K562 (cell line): ENCODE measurements at regions not wholly inside any gene's neighbourhood (a gene's known extent, or its start where the extent isn't known, plus 50 kb on each side); places are given as distances from the start of the nearest gene placed in this dataset.

Source experiments
- ATAC-seq: fragments of 200-7000 bp; cut with Tn5 transposase; 3 replicates; pipeline ENCODE4 v1.9.1; 2020; ENCODE audit warnings: moderate library complexity
- BruUV-seq: library from RNA; stranded (reverse); fragments of 400-500 nt; replicated peaks from 2 replicates; lab custom pipeline; 2021; lab: Mats Ljungman, UMichigan
- CTCF ChIA-PET: fragments of 300-600 bp; formaldehyde crosslinking; extraction: SDS; loops from one replicate; lab custom pipeline; 2021; ENCODE audit warnings: low intra/inter-chr PET ratio; lab: Yijun Ruan, JAX
- POLR2A ChIA-PET: fragments of 300-600, 350-650 bp; sonication (Branson Sonifier 250); formaldehyde crosslinking; extraction: SDS; loops from one replicate; lab custom pipeline; 2021; ENCODE audit warnings: antibody characterized with exemption, inconsistent platforms; lab: Yijun Ruan, JAX
- DNase-seq, 4 experiments: peaks; one replicate each; pipeline versions ENCODE4 v3.0.0 to v3.0.0-alpha.2; 2011 to 2018; ENCODE audit warnings: low spot score in 3 of 4, mixed read lengths in 3 of 4; ENCODE audit errors: extremely low read depth in 1 of 4
- FAIRE-seq: peaks from 2 replicates; lab custom pipeline; 2011; peaks lifted over from hg19 to GRCh38; lab: Jason Lieb, UNC
- H2AFZ ChIP-seq: 2 replicates; pipeline ENCODE4 v1.6.0; 2011; ENCODE audit warnings: low read depth, low read length, control low read depth, inconsistent platforms
- H3K27ac ChIP-seq: fragments of 200-600 bp; 3 replicates; pipeline ENCODE4 v1.8.0; 2011; ENCODE audit warnings: low read depth, mild to moderate bottlenecking, control low read depth, inconsistent platforms, low read length, moderate library complexity, mixed read lengths; ENCODE audit errors: extremely low read depth
- H3K27me3 ChIP-seq, 2 experiments: fragments of 300-600 bp in 1 of 2; 2 replicates in 1 of 2; 3 replicates in 1 of 2; pipeline versions ENCODE4 v1.6.0 to v1.8.0; 2011; ENCODE audit warnings: inconsistent platforms in 2 of 2, low read length in 2 of 2, mild to moderate bottlenecking in 1 of 2, mixed read lengths in 1 of 2, moderate library complexity in 1 of 2; ENCODE audit not compliant: control insufficient read depth in 2 of 2, insufficient read depth in 2 of 2
- H3K36me3 ChIP-seq: fragments of 300-600 bp; 3 replicates; pipeline ENCODE4 v1.8.0; 2011; ENCODE audit warnings: mild to moderate bottlenecking, low read length, inconsistent platforms; ENCODE audit not compliant: control insufficient read depth, insufficient read depth
- H3K4me1 ChIP-seq, 2 experiments: fragments of 200-600 bp in 1 of 2; replicated peaks in 1 of 2; 2 replicates in 1 of 2; 3 replicates in 1 of 2; pipeline versions ENCODE4 v1.5.1 to v1.8.0; 2011; ENCODE audit warnings: inconsistent platforms in 2 of 2, low read length in 2 of 2, mild to moderate bottlenecking in 1 of 2, mixed read lengths in 1 of 2, moderate library complexity in 1 of 2; ENCODE audit not compliant: control insufficient read depth in 2 of 2, insufficient read depth in 2 of 2
- H3K4me2 ChIP-seq: 2 replicates; pipeline ENCODE4 v1.6.1; 2011; ENCODE audit warnings: low read length, control low read depth, inconsistent platforms, mixed read lengths; ENCODE audit not compliant: insufficient read depth
- H3K4me3 ChIP-seq: fragments of 200-600 bp; sonication (generic), shearing (Covaris generic); 2 replicates; pipeline ENCODE4 v1.5.1; 2016; ENCODE audit warnings: control low read depth, inconsistent platforms
- H3K79me2 ChIP-seq: fragments of 200-600 bp; 3 replicates; pipeline ENCODE4 v1.8.0; 2011; ENCODE audit warnings: low read length, inconsistent platforms; ENCODE audit not compliant: control insufficient read depth, insufficient read depth
- H3K9ac ChIP-seq, 2 experiments: 2 replicates each; pipeline versions ENCODE4 v1.6.0 to v1.6.1; 2011; ENCODE audit warnings: low read depth in 2 of 2, low read length in 2 of 2, control low read depth in 1 of 2, inconsistent platforms in 1 of 2, mild to moderate bottlenecking in 1 of 2, mixed read lengths in 1 of 2; ENCODE audit not compliant: insufficient read depth in 1 of 2
- H3K9me1 ChIP-seq: one replicate; pipeline ENCODE4 v1.6.0; 2011; ENCODE audit warnings: inconsistent platforms, mild to moderate bottlenecking, low read length, moderate library complexity; ENCODE audit not compliant: control insufficient read depth, insufficient read depth
- H3K9me3 ChIP-seq: replicated peaks from 2 replicates; pipeline ENCODE4 v1.5.1; 2011; ENCODE audit warnings: low read depth, low read length, inconsistent platforms; ENCODE audit not compliant: control insufficient read depth, insufficient read depth
- H4K20me1 ChIP-seq: replicated peaks from 2 replicates; pipeline ENCODE4 v1.6.1; 2011; ENCODE audit warnings: low read length, inconsistent platforms, mixed read lengths; ENCODE audit not compliant: control insufficient read depth, insufficient read depth
- CBX5 ChIP-seq: IDR thresholded peaks from 2 replicates; pipeline ENCODE4 v1.6.1; 2014; ENCODE audit warnings: low read depth, borderline replicate concordance
- FOXA1 ChIP-seq: fragments of 450-650 bp; IDR thresholded peaks from 2 replicates; pipeline ENCODE4 v1.6.1; 2016; ENCODE audit warnings: mild to moderate bottlenecking, borderline replicate concordance
- RAD21 ChIP-seq, 2 experiments: fragments of 250-450 bp in 1 of 2; fragments of 450-650 bp in 1 of 2; sonication (Bioruptor Pico) in 1 of 2; formaldehyde crosslinking in 1 of 2; IDR thresholded peaks in 1 of 2; conservative IDR thresholded peaks in 1 of 2; 2 replicates each; pipeline versions ENCODE4 v1.4.0 to v1.8.0; 2020 to 2022; ENCODE audit warnings: mild to moderate bottlenecking in 2 of 2, moderate library complexity in 1 of 2
- SREBF2 ChIP-seq: sonication (generic); formaldehyde crosslinking; IDR thresholded peaks from 2 replicates; pipeline ENCODE4 v1.4.0; 2020; ENCODE audit warnings: mild to moderate bottlenecking, missing genetic modification reagents
- TARDBP ChIP-seq: fragments of 450-650 bp; IDR thresholded peaks from 2 replicates; pipeline ENCODE4 v1.6.1; 2016
- TCF3 ChIP-seq: sonication (generic); formaldehyde crosslinking; IDR thresholded peaks from 2 replicates; pipeline ENCODE4 v1.4.0; 2020; ENCODE audit warnings: mild to moderate bottlenecking, missing genetic modification reagents
- WGBS: fragments of 100-300 bp; shearing (Covaris generic); methylation state at CpG from one replicate; pipeline ENCODE4 v1.1.6; 2016; ENCODE audit warnings: low coverage, mixed read lengths; ENCODE audit not compliant: insufficient coverage; ENCODE audit errors: missing lambda C conversion rate; 5-methylcytosine and 5-hydroxymethylcytosine counted together
- in situ Hi-C: fragments of 300-500 bp; cut with MboI; formaldehyde crosslinking; loops from 4 replicates; pipeline ENCODE4 v1.15.0; 2018; ENCODE audit warnings: inconsistent platforms, mixed read lengths
- intact Hi-C: fragments of 100-400 bp; cut with micrococcal nuclease; formaldehyde crosslinking; loops from 2 replicates; pipeline ENCODE4 v1.14.2; 2022
- TF ChIP-seq, protein P1 (sequence below), 2 experiments: fragments of 450-650 bp; conservative IDR thresholded peaks; 2 replicates each; pipeline ENCODE4 v1.6.1; 2017; ENCODE audit warnings: mild to moderate bottlenecking in 2 of 2, moderate library complexity in 2 of 2

DNA sequence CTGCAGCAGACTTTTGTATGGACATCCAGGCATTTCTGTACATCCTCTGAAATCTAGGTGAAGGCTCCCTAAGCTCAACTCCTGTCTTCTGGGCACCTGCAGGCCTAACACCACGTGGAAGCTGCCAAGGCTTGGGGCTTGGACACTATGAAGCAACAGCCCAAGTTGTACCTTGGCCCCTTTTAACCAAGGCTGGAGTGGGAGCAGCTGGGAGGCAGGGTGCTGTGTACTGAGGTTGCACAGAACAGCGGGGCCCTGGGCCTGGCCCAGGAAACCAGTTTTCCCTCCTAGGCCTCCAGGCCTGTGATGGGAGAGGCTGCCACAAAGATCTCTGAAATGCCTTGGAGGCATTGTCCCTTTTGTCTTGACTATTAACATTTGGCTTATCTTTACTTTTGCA is 214.4 kb upstream of the LRIG3 start (continued):
- TF ChIP-seq, protein P1, sequence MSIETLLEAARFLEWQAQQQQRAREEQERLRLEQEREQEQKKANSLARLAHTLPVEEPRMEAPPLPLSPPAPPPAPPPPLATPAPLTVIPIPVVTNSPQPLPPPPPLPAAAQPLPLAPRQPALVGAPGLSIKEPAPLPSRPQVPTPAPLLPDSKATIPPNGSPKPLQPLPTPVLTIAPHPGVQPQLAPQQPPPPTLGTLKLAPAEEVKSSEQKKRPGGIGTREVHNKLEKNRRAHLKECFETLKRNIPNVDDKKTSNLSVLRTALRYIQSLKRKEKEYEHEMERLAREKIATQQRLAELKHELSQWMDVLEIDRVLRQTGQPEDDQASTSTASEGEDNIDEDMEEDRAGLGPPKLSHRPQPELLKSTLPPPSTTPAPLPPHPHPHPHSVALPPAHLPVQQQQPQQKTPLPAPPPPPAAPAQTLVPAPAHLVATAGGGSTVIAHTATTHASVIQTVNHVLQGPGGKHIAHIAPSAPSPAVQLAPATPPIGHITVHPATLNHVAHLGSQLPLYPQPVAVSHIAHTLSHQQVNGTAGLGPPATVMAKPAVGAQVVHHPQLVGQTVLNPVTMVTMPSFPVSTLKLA (conservative IDR thresholded peaks at IDR 0.05): no peak
- TF ChIP-seq SREBF2 (CRISPR knock-in tag) (no peak), RAD21 (CRISPR knock-in tag; conservative IDR thresholded peaks at IDR 0.05 in 1 of 2, IDR thresholded peaks at IDR 0.05 in 1 of 2) (no peak), TCF3 (CRISPR knock-in tag) (no peak)

DNA sequence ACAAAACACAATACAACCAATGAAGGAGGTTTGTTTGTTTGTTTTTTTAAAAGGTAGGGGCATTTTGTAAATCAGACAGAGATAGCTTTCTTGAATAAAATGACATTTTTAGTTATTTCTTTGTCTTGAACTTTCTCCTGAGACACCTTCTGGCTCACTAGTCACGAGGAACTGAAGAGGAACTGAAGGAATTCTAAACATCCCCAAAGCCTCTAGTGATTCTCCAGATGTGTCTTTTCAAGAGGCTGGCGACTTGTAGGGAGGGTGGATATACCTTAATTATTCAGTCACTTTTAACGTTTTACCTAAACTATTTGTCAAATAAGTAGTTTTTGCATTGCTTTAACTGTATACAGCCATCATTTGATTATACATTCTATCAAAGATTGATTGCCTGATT is 211.2 kb upstream of the LRIG3 start:
- FAIRE-seq (no peak), DNase-seq (no peak), ATAC-seq (no peak)
- no peaks in the 10 kb centered on the region for H3K9me1 ChIP-seq
- no peak overlapping the region for H3K27ac ChIP-seq
- no peak overlapping the region for H2AFZ ChIP-seq
- no peaks in the 10 kb centered on the region for H3K9me3 ChIP-seq
- POLR2A ChIA-PET: no interaction called here
- intact Hi-C loops (no loop called here), in situ Hi-C loops (no loop called here)
- no peak overlapping the region for H3K9ac ChIP-seq
- BruUV-seq: no TSS peak
- no peak overlapping the region for H3K4me2 ChIP-seq
- TF ChIP-seq FOXA1 (no peak), CBX5 (no peak), TARDBP (no peak)
- H3K4me1 ChIP-seq: no peaks in the 10 kb centered on the region
- no peak overlapping the region for H3K4me3 ChIP-seq
- H3K36me3 ChIP-seq: no peaks in the 10 kb centered on the region
- no peaks in the 10 kb centered on the region for H3K27me3 ChIP-seq
- no peaks in the 10 kb centered on the region for H3K79me2 ChIP-seq
- no peaks in the 10 kb centered on the region for H4K20me1 ChIP-seq
- WGBS: 0% methylated on average over 3 of the region's 3 CpGs
- CTCF ChIA-PET: no interaction called here
